ENCODE measurements at regions not wholly inside any gene's neighbourhood (a gene's known extent, or its start where the extent isn't known, plus 50 kb on each side); places are given as distances from the start of the nearest gene placed in this dataset.

DNA sequence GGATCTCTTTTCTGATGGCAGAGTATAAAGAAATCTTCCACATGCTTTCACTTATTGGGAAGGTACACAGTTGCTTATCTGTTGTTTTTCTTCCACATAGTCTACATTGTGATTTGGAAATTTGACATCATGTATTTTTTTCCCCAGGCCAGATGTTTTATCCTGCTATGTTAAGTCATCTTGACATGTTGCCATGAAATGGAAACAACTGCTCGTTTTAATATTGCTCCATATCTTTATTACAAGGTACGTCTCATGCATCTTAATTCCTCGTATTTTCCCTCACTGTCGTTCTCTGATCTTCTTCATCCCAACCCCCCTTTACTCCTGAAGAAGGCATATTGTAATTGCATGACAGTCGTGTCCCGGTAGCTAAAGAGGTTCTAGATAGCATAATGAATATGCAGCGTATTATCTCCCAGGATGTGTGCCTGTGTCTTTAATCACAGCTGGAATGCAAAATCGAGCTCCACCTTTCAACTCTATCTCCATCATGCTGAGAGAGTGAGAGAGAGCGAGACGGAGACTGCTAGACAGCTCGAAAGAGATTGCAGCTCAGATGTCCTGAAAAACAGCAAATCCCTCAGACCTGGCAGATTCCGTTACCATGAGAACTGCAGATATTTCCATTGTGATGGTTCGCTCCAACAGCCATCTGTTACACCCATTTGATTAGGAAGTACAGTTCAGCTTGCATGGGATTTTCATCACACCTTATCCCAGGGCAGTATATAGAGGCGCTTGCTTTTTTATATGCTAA is 281.7 kb downstream of the TMEM38B start:
- Histone ChIP-seq H3K23me2 (ENCODE audit: low read depth, low read length) (no peaks in the 10 kb centered on the region), H3K4ac (replicated peaks; ENCODE audit: insufficient read length, low read depth, low read length) (no peak overlapping the region), H4K8ac (ENCODE audit: extremely low read depth, insufficient read depth, low read length) (no peak overlapping the region), H3K9me3 (ENCODE audit: insufficient read depth in 2 of 2, low read depth in 1 of 2, low read length in 1 of 2) (no peaks in the 10 kb centered on the region), H3K4me3 (ENCODE audit: extremely low read depth in 1 of 4, insufficient read depth in 2 of 4, low read depth in 3 of 4, low read length in 4 of 4) (no peak overlapping the region), H2BK120ac (replicated peaks; ENCODE audit: low read depth, low read length) (no peak overlapping the region), H3K27ac (ENCODE audit: low read depth, low read length) (no peak overlapping the region), H3K27me3 (replicated peaks in 1 of 4; ENCODE audit: control insufficient read depth in 3 of 4, extremely low read depth in 1 of 4, insufficient read depth in 3 of 4, low read length in 3 of 4) (peaks cover 0 to 10% (median 6%) of the 10 kb centered on the region in 4 experiments; a peak in 4 of 7 replicates), H3K56ac (replicated peaks; ENCODE audit: insufficient read length, low read depth, low read length) (no peak overlapping the region), H2AFZ (ENCODE audit: low read length) (no peak overlapping the region), H2BK20ac (ENCODE audit: low read length) (no peak overlapping the region), H3K23ac (ENCODE audit: insufficient read length) (no peak overlapping the region), H4K5ac (ENCODE audit: insufficient read length, low read depth, low read length) (no peak overlapping the region), H2AK5ac (ENCODE audit: low read depth, low read length) (no peak overlapping the region), H2BK12ac (ENCODE audit: low read depth, low read length) (no peak overlapping the region), H3K18ac (ENCODE audit: extremely low read depth, low read length) (no peak overlapping the region), H4K20me1 (replicated peaks in 1 of 2; ENCODE audit: control insufficient read depth in 1 of 2, insufficient read depth in 2 of 2, low read length in 2 of 2) (peaks cover 0 to 2% of the 10 kb centered on the region in 2 experiments), H3K4me2 (ENCODE audit: insufficient read depth in 1 of 2, low read depth in 2 of 2, low read length in 2 of 2) (no peak overlapping the region), H3K9ac (replicated peaks in 1 of 4; ENCODE audit: extremely low read depth in 1 of 4, low read depth in 3 of 4, low read length in 3 of 4) (no peak overlapping the region), H2BK5ac (ENCODE audit: low read depth, low read length) (no peak overlapping the region), H4K91ac (replicated peaks; ENCODE audit: insufficient read length, low read length) (no peak overlapping the region), H3K79me1 (ENCODE audit: low read depth, low read length) (no peaks in the 10 kb centered on the region), H3K4me1 (replicated peaks in 1 of 4; ENCODE audit: control insufficient read depth in 3 of 4, insufficient read depth in 4 of 4, low read length in 3 of 4) (peaks cover 0 to 5% (median 0%) of the 10 kb centered on the region in 4 experiments; a peak in 3 of 7 replicates), H2BK15ac (ENCODE audit: low read length) (no peak overlapping the region), H3K79me2 (ENCODE audit: control insufficient read depth in 1 of 2, insufficient read depth in 2 of 2, low read length in 2 of 2) (no peaks in the 10 kb centered on the region), H3K14ac (ENCODE audit: insufficient read length) (no peak overlapping the region), H3K36me3 (ENCODE audit: control insufficient read depth in 2 of 4, insufficient read depth in 4 of 4, low read length in 3 of 4) (no peaks in the 10 kb centered on the region)
- FAIRE-seq: no peak
- ChIA-PET POLR2A (ENCODE audit: partially characterized antibody) (no interaction called here), CTCF (ENCODE audit: partially characterized antibody) (interaction anchor here (0.6 kb wide), 1 partner anchor 66 kb away, joined by 3 read pairs; no protein-coding TSS in a partner anchor)
- TF ChIP-seq YY1 (IDR thresholded peaks at IDR 0.05; ENCODE audit: low read depth, low read length): no peak
- TF ChIP-seq KDM4A (IDR thresholded peaks at IDR 0.05; ENCODE audit: low read depth, low read length, severe bottlenecking): no peak
- TF ChIP-seq ASH2L (IDR thresholded peaks at IDR 0.05; ENCODE audit: low read length): no peak
- TF ChIP-seq TEAD4 (IDR thresholded peaks at IDR 0.05; ENCODE audit: low read depth, low read length): no peak
- no peak for TF ChIP-seq SIRT6 (IDR thresholded peaks at IDR 0.05; ENCODE audit: low read length)
- no peak for TF ChIP-seq EP300 (IDR thresholded peaks at IDR 0.05; ENCODE audit: borderline replicate concordance in 1 of 2, low read depth in 2 of 2, low read length in 2 of 2)
- no peak for TF ChIP-seq FOSL1 (IDR thresholded peaks at IDR 0.05; ENCODE audit: insufficient read depth, low read depth, low read length)
- TF ChIP-seq HDAC2 (IDR thresholded peaks at IDR 0.05; ENCODE audit: borderline replicate concordance in 1 of 2, low read depth in 2 of 2, low read length in 2 of 2): no peak
- TF ChIP-seq, protein P1, sequence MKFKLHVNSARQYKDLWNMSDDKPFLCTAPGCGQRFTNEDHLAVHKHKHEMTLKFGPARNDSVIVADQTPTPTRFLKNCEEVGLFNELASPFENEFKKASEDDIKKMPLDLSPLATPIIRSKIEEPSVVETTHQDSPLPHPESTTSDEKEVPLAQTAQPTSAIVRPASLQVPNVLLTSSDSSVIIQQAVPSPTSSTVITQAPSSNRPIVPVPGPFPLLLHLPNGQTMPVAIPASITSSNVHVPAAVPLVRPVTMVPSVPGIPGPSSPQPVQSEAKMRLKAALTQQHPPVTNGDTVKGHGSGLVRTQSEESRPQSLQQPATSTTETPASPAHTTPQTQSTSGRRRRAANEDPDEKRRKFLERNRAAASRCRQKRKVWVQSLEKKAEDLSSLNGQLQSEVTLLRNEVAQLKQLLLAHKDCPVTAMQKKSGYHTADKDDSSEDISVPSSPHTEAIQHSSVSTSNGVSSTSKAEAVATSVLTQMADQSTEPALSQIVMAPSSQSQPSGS (IDR thresholded peaks at IDR 0.05; ENCODE audit: low read length): no peak
- TF ChIP-seq RXRA (IDR thresholded peaks at IDR 0.05; ENCODE audit: insufficient read depth, low read depth, low read length): no peak
- 80% methylated on average over 14 of the region's 14 CpGs; no CpG with 5 or more reads in 1 of the 2 experiments for WGBS, 2 experiments (ENCODE audit: extremely low coverage in 1 of 2, insufficient coverage in 1 of 2, insufficient read length in 1 of 2, insufficient replicate concordance in 2 of 2, low coverage in 1 of 2, low lambda C conversion rate in 2 of 2, missing lambda C conversion rate in 1 of 2)
- DNase-seq (ENCODE audit: low read depth in 1 of 2, low spot score in 2 of 2): no peak

All from H1 (cell line).